ENCODE measurements at regions not wholly inside any gene's neighbourhood (a gene's known extent, or its start where the extent isn't known, plus 50 kb on each side); places are given as distances from the start of the nearest gene placed in this dataset.

DNA sequence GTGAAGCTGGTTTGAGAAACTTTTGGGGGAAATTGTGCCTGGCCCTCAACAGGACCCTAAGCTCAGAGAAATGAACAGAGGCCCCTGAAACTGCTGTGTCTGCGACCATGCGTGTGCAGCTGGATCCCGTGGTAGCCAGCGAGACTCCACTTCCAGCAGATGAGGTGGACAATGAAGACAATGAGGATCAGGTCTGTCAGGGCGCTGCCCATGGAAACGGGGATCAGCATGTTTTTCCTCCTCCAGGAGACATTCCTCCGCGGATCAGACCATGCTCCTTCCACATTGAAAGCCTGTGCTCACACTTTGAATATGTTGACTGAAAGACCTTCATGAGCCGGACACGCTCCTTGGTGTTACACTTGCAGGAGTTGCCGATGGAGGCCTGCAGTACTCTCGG is 1439.8 kb upstream of the ALCAM start:
- DNase-seq (ENCODE audit: extremely low read depth in 1 of 2, low read depth in 1 of 2): no peak

DNA sequence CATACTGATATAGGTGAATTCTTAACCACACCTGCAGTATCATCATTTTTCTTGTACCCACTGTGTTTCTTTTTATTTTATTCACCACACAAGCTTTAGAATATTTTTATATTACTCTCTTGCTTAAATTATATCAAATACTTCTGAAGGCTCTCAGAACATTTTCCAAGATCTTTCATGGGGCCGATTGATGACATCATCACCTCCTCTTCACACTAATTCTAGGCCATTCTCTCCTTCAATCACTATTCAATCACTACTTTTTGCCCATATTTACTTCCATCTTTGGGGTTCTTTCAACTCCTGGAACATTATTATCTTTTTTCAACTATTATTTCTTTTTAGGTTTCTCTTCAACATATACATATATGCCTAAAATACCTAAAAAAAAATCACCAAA is 1438.8 kb upstream of the ALCAM start:
- no peak for DNase-seq (ENCODE audit: extremely low read depth in 1 of 2, low read depth in 1 of 2)

DNA sequence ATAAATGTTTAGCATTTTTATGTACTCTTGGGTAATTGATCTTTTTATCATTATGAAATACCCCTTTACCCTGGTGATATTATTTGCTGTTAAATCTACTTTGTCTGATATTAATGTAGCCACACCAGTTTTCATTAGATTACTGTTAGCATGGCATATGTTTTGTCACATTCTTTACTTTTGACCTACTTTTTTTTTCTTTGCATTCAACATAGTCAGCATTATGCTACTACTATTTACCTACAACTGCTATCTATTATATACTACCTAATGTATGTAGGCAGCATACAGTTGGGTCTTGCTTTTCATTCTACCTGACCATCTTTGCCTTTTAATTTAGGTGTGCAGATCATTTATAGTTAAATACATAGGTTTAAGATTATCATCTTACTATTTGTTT is 1429.6 kb upstream of the ALCAM start:
- no peak for DNase-seq (ENCODE audit: extremely low read depth in 1 of 2, low read depth in 1 of 2)

DNA sequence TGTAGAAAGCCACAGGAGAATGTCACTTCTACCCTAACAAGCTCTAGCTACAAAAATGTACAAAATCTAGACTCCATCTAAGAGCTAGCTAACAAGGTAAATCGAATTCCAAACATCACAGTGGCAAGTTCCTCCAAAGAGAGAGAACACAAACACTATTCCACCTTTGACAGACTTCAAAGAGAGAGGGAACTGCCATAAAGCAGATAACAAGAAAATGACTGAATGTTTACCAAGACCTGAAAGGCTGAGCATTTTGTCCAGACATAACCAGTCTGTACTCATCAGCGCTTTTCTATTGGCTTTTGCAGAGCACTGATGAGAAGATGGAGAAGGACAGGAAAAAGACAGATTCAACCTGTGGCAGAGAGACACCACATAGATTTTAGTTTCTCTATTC is 1419.6 kb upstream of the ALCAM start:
- DNase-seq (ENCODE audit: extremely low read depth in 1 of 2, low read depth in 1 of 2): no peak

DNA sequence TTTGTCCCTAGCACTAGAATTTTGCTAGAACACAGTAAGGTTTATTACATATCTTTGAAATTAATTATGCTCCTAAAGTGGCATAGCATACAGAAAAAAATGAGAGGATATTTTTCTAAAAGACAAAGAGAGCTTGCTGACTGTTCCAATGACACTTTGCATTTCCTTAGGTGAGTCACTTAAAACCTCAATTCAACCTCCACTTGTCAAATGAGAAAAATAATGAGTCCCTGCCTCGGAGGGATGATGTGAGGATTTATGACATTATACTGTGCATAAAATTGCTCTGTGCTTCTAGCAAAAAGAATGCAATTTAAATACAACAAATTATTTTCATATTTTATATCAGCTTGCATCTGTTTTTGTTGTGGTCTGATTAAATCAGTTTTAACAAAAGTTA is 1417.0 kb upstream of the ALCAM start:
- no peak for DNase-seq (ENCODE audit: extremely low read depth in 1 of 2, low read depth in 1 of 2)

DNA sequence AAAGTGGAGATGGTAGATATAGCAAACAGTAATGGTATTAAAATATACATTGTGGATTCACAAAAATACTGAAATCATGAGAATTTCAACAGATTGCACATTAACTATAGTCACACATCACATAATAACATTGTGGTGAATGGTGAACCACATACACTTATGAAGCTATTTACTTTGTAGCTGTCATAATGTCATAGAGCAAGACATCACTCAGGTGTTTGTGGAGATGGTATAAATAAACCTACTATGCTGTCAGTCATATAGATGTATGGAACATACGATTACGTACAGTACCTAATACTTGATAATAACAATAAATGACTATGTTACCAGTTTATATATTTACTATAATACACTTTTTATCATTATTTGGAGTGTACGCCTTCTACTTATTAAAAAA is 1416.0 kb upstream of the ALCAM start:
- no peak for DNase-seq (ENCODE audit: extremely low read depth in 1 of 2, low read depth in 1 of 2)

DNA sequence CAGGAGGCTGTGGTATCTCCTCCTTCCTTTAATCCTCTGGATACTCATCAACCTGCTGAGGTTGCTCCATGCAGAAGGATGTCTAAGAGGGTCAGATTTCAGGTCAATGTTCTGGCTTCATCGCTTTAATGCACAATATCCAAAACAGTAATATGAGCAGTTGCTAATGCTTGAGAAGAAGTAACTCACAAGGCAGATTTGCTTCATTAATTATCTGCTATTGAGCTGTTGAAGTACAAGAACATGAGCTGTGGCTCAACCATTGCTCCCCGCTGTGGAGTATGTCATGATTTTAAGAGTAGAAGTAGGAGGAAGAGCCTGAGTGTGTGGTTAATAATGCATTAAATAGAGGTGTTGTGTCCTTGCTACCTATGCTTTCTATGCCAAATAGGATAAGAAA is 1412.9 kb upstream of the ALCAM start:
- no peak for DNase-seq (ENCODE audit: extremely low read depth in 1 of 2, low read depth in 1 of 2)

DNA sequence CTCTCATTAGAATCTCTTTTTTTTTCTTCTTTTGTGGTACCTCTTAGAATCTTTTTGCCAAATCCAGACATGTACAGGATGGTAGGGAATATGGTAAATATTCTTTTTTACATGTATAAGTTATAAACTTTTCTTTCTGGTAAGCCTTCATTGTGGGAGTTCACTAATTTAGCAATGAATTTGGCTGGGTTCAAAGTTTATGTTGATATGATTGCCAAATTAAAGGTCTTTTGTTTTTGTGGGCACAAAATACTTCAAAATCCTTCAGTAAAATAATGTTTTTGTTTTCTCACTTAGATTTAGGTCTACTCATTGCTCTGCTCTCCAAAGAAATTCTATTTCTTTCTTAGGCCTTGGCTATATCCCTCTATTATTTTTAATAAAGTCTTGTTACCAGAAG is 1405.9 kb upstream of the ALCAM start:
- DNase-seq (ENCODE audit: extremely low read depth in 1 of 2, low read depth in 1 of 2): no peak

DNA sequence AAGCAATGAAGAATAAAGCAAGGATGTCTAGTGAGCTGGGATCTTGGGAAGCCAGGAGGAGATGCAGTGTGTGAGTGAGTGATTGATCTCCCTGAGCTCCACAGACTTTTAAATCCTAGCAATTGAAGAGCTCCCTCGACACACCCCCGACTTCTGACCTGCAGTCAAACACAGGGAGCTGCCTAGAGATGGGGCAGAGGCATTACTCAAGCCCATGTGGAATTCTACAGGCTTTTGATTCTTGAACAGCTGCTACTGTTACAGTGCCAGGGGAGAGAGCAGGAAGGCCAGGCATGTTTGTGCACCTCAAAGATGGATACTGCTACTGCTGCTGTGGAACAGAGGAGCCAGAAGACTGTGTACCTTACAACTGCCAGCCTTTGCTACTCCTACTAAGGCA is 1403.1 kb upstream of the ALCAM start:
- no peak for DNase-seq (ENCODE audit: extremely low read depth in 1 of 2, low read depth in 1 of 2)

DNA sequence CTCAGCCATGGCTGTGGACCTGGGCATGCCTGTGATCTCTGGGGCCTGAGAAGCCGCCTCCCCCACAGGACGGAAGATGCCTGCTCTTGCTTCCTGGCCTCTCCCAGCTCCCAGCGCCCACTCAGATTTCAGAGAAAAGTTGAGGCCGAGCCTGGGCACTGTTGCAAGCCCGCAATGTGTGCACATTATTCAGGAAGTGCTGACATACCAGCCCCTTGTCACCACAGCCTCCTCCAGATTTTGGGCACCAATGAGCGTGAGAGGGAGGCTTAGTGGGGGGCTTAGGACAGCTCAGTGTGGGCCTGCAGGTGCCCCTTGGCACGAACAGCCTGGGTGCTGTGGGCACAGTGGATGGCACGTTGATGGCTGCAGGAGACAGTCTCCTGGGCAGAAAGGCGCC is 1400.9 kb upstream of the ALCAM start:
- DNase-seq (ENCODE audit: extremely low read depth in 1 of 2, low read depth in 1 of 2): no peak

DNA sequence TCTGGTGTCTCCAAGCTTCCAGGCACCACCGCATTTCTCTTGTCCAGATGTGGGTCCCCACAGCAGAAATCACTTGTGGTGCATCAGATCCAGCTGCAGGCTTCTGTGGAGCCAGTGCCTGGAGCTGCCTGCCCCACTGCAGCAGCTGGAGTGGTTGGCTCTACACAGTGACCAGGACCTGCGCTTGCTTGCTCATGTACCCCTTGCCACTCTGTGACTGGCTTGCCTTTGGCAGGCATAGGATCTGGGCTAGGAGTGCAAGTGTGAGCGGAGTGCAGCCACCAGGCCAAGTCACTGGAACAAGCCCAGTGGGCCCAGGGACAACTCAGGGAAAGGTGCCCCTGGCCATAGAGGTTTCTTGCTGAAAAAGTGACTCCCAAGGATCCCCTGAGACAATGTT is 1400.0 kb upstream of the ALCAM start:
- DNase-seq (ENCODE audit: extremely low read depth in 1 of 2, low read depth in 1 of 2): no peak

DNA sequence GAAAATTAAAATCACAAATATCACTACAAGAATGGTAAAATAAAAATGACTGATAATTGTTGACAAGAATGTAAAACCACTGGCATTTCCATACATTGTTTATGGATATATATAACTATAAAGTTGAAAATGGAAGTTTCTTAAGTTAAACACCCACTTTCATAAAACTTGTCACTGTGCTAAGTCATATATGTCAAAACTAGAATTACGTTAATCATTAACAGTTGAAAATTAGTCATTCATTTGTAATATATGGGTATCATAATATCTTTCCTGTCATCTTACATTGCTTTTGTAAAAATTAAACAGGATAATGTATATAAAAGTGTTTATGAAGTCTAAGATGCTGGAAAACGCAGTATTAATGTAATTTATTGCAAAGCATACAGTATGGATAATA is 1398.6 kb upstream of the ALCAM start:
- no peak for DNase-seq (ENCODE audit: extremely low read depth in 1 of 2, low read depth in 1 of 2)

DNA sequence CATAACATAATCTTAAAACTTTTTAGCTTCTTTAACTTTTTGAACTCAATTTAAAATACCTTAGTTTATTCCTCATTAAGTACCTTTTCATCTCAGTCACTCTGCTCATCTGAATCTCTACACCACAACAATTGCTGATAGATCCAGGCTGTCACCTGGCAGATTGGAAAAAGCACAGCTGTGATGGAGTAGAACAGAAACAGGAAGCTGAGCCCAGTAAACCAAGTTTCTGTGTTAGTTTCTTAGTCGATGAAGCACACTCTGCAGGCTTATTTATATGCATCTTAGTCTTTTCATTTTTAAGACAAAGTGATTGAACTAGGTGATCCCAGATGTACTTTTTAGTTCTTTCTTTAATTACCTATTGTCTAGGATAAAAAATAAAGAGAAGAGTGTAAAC is 1398.0 kb upstream of the ALCAM start:
- no peak for DNase-seq (ENCODE audit: extremely low read depth in 1 of 2, low read depth in 1 of 2)

DNA sequence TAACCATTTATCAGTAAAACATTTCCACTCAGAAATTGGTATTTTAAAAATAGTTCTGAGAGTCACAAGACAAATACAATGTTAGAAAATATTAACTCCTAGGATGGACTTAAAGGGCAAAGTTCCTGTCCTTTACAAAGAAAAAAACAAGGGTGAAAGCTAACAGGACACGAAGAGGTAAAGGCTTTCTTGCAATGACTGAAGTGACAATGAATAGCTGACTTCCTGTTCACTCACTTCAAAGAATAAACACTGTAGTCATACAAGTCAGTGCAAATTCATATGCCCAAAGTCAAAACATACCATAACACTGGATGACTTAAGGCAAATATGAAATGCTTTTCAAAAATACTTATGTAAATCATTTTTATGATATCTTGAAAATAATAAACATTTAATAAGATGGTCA is 1389.8 kb upstream of the ALCAM start:
- no peak for DNase-seq (ENCODE audit: extremely low read depth in 1 of 2, low read depth in 1 of 2)

DNA sequence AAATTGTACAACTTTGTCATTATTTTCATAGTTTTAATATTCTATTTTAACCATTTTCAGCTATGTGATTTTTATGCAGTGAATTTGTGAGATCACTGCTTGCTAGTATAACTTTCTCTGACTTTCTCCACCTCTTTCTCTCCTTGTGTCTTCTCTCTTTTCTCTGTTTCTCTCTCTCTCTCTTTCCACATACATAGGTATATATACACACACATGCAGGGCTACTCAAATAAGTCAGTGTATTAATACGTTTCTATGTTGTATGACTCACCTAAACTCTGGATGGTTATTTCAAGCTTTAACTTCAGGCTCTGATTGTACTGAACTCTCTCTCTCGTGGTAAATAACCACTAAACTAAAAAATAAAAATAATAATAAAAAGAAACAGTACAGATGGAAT is 1389.3 kb upstream of the ALCAM start:
- DNase-seq (ENCODE audit: extremely low read depth in 1 of 2, low read depth in 1 of 2): no peak

DNA sequence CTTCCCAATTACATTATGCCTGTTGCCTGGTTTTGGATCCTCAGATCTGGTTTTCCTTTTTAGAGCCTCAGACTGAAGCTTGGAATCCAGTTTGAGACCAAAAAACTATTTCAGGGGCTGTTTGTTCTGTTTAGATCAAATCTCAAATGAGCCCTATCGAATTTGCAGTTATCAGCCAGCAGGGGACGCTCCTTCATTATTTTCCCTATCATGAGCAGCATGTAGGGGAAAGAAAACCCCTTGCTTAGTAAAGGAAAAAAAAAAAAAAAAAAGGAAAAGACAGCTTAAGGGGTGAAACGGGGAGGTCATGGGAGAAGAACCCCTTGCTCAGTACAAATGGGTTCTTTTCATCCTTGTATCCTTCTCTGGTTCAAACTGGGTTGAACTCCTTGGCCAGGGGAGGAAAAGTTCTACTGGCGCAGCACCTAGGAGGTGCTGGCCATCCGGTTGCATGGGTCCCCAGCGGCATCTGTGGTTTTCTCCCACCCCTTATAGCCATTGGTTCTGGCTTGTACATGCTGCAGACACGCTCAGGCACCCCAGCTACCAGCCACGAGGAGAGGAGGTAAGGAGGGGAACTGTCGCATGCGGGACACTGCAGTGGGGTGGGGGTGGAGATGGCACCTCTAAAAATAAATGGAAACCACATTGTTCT is 1375.1 kb upstream of the ALCAM start:
- DNase-seq (ENCODE audit: extremely low read depth in 1 of 2, low read depth in 1 of 2): no peak

DNA sequence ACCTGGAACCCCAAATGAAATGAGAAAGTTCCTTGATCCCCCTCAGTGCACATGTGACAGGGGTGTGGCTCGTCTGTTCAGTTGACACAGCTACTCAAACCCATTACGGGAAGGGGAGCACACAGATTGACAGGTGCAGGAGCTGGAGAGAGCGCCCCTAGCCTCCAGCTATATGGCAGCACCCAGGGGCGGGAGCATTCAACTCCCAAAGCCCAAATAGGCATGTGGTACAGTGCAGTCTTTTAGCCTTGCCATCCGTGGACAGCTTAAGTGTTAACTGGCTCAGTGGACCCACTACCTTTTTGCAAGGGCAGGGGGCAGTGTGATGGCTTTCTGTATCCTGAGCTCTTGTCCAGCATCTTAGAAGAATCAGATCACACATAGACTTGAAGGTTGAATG is 1374.2 kb upstream of the ALCAM start:
- DNase-seq (ENCODE audit: extremely low read depth in 1 of 2, low read depth in 1 of 2): no peak

DNA sequence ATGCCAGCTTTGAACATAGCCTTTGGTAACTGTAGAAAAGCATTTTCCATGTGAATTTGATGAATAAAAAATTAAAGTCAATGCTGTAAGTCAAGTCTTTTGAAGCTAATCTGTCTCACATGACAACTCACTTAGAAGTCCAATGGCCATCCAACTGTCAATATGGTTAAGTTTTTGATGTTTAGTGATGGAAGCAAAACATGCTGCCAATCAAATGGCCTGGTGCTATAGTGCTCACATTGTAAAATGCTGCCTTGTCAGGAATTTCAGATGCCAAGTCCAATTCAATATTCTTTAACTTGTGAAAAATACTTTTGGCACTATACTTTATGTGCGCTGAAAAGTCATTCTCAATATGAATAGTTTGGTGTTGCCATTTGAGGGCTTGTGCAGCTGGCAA is 1361.8 kb upstream of the ALCAM start:
- DNase-seq (ENCODE audit: extremely low read depth in 1 of 2, low read depth in 1 of 2): no peak

DNA sequence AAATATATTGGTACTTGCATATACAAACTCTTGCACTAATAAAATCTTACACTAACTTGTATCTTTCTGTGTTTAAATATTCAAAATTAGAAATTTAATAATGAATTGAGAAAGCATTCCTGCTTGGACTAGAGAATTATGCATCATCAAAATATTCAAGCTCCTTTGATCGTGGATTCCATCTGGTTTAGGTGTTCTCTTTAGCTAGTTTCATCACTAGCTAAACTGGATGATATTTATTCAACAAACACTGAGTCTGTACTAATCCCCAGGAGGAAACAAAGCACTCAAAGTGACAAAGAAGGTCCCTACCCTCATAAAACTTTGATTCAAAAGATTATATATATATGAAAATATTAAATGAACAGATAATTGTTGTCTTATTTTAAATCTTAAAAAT is 1360.9 kb upstream of the ALCAM start:
- DNase-seq (ENCODE audit: extremely low read depth in 1 of 2, low read depth in 1 of 2): no peak

DNA sequence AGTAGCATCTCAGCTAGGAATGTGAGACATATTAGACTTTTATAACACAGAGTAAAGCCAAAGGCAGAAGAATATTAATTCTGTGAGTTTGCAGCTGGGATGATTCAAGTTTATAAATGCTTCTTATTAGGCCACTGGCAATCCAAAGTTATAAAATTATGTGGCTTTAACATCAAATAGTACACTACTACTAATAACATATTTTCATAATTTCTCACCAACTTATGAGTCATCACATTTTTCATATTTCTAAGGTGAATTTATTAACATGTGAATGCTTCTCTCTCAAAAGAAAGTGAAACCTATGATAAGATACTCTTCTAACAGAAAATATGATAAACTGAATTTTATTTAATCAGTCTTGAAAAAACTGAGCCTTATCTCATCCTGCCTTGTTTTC is 1348.2 kb upstream of the ALCAM start:
- DNase-seq (ENCODE audit: extremely low read depth in 1 of 2, low read depth in 1 of 2): no peak

DNA sequence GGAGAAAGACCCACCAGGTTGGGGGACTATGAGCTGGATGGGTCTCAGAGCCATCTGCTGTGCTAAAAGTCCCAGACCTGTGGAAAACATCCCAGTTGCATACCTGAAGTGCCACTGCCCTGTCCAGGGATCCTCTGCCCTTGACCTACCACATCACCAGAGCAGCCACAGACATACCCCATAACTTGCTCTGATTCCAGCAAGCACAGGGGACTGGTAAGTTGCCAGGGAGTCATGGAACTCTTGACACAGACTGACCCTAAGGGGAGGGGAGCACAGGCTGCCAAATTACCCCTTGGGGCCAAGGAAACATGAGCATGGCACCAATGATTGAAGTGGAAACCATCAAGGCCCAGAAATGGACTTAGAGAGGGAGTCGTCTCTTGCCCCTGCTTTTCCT is 1335.1 kb upstream of the ALCAM start:
- DNase-seq (ENCODE audit: extremely low read depth in 1 of 2, low read depth in 1 of 2): no peak

DNA sequence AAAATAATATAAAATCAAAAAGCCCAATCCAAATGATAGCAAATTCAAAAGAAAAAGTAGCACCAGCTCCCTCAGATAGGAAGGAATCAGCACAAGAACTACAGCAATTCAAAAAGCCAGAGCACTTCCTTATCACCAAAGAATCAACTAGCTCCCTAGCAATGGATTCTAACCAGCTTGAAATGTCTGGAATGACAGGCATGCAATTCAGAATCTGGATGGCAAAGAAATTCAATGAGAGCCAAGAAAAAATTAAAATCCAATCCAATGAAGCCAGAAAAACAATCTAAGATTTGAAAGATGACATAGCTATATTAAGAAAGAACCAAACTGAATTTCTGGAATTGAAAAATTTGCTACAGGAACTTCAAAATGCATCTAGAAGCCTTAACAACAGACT is 1334.4 kb upstream of the ALCAM start:
- DNase-seq (ENCODE audit: extremely low read depth in 1 of 2, low read depth in 1 of 2): no peak

DNA sequence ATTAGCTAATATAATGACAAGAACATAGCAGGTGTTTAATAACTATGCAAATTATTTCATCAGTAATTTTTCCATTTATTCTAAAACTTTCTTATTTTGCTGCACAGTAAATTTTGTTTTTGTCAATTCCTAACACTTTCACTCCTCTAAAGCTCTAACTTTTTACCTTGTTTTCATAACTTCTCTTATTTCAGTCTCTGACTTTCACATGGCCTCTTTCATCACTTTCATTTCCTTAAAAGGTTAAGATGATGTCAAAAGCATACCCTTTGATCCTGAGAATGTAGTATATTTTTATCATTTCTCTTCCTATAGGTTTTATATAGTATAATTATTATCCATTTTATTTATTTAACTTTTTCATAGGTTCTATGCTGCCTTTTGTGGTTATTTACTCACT is 1325.8 kb upstream of the ALCAM start:
- DNase-seq (ENCODE audit: extremely low read depth in 1 of 2, low read depth in 1 of 2): no peak
